ENCODE measurements at regions not wholly inside any gene's neighbourhood (a gene's known extent, or its start where the extent isn't known, plus 50 kb on each side); places are given as distances from the start of the nearest gene placed in this dataset.

DNA sequence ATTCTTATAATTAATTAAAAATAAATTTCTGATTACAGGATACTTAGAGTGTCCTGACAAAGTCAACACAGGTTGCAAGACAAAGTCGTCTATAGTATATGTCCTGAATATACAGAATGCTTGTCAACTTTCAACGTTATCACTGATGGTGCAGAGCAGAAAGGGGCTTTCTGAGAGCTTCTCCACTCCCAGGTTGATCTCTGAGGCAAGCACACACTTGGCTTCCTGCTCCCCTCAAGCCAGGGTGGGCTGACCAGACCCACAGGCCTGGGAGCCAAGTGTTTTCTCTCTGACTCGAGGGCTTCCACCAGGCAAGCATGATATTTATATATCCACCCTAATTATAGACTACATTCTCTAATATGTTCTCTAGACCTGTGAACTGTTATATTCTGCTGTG is 448.9 kb downstream of the SH2D4B start:
- ATAC-seq = no peak
- TF ChIP-seq RARB (CRISPR knock-in tag; IDR thresholded peaks at IDR 0.05) = no peak
- TF ChIP-seq SNAI2 (CRISPR knock-in tag; IDR thresholded peaks at IDR 0.05) = no peak
- TF ChIP-seq OSR1 (CRISPR knock-in tag; IDR thresholded peaks at IDR 0.05) = no peak
- TF ChIP-seq ZNF70 (CRISPR knock-in tag; IDR thresholded peaks at IDR 0.05) = no peak
- TF ChIP-seq TOX (CRISPR knock-in tag; IDR thresholded peaks at IDR 0.05; ENCODE audit: borderline replicate concordance) = no peak
- TF ChIP-seq ZNF565 (CRISPR knock-in tag; conservative IDR thresholded peaks at IDR 0.05; ENCODE audit: low read depth) = no peak
- no peak for TF ChIP-seq ARNTL (CRISPR knock-in tag; IDR thresholded peaks at IDR 0.05; ENCODE audit: borderline replicate concordance, low read depth)
- TF ChIP-seq CSDC2 (CRISPR knock-in tag; IDR thresholded peaks at IDR 0.05) = no peak
- no peak for TF ChIP-seq GLIS3 (CRISPR knock-in tag; IDR thresholded peaks at IDR 0.05)
- TF ChIP-seq BACH2 (CRISPR knock-in tag; IDR thresholded peaks at IDR 0.05; ENCODE audit: borderline replicate concordance) = no peak
- no peak for TF ChIP-seq TCF4 (CRISPR knock-in tag; IDR thresholded peaks at IDR 0.05; ENCODE audit: borderline replicate concordance)
- TF ChIP-seq, protein P1, sequence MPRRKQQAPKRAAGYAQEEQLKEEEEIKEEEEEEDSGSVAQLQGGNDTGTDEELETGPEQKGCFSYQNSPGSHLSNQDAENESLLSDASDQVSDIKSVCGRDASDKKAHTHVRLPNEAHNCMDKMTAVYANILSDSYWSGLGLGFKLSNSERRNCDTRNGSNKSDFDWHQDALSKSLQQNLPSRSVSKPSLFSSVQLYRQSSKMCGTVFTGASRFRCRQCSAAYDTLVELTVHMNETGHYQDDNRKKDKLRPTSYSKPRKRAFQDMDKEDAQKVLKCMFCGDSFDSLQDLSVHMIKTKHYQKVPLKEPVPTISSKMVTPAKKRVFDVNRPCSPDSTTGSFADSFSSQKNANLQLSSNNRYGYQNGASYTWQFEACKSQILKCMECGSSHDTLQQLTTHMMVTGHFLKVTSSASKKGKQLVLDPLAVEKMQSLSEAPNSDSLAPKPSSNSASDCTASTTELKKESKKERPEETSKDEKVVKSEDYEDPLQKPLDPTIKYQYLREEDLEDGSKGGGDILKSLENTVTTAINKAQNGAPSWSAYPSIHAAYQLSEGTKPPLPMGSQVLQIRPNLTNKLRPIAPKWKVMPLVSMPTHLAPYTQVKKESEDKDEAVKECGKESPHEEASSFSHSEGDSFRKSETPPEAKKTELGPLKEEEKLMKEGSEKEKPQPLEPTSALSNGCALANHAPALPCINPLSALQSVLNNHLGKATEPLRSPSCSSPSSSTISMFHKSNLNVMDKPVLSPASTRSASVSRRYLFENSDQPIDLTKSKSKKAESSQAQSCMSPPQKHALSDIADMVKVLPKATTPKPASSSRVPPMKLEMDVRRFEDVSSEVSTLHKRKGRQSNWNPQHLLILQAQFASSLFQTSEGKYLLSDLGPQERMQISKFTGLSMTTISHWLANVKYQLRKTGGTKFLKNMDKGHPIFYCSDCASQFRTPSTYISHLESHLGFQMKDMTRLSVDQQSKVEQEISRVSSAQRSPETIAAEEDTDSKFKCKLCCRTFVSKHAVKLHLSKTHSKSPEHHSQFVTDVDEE (CRISPR knock-in tag; IDR thresholded peaks at IDR 0.05) = no peak

DNA sequence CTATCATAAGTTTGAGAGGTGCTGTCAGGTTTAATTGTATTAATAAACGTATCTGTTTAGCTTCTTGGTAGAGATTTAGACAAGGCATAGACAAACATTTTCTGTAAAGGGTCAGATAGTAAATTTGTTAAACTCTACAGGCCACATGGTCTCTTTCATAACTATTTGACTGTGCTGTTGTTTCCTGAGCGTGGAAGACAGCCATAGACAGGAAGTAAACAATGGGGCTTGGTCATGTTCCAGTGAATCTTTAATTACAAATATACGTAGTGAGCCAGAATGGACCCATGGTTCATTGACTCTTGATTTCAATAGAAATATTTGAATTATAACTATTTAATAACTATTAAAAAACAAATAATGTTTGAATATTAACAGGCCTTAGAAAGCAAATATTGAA is 451.1 kb downstream of the SH2D4B start:
- no peak for ATAC-seq
- TF ChIP-seq ZNF8 (CRISPR knock-in tag; IDR thresholded peaks at IDR 0.05) (no peak), CSDC2 (CRISPR knock-in tag; IDR thresholded peaks at IDR 0.05) (no peak), PPARA (CRISPR knock-in tag; IDR thresholded peaks at IDR 0.05; ENCODE audit: borderline replicate concordance) (no peak), ISL1 (CRISPR knock-in tag; IDR thresholded peaks at IDR 0.05) (no peak), TOX (CRISPR knock-in tag; IDR thresholded peaks at IDR 0.05; ENCODE audit: borderline replicate concordance) (no peak), ZFP3 (CRISPR knock-in tag; IDR thresholded peaks at IDR 0.05) (no peak), ZNF70 (CRISPR knock-in tag; IDR thresholded peaks at IDR 0.05) (no peak), ZC3H10 (CRISPR knock-in tag; IDR thresholded peaks at IDR 0.05) (no peak), ZFP30 (CRISPR knock-in tag; IDR thresholded peaks at IDR 0.05) (no peak), TCF4 (CRISPR knock-in tag; IDR thresholded peaks at IDR 0.05; ENCODE audit: borderline replicate concordance) (no peak), OSR1 (CRISPR knock-in tag; IDR thresholded peaks at IDR 0.05) (no peak)
- TF ChIP-seq, protein P2, sequence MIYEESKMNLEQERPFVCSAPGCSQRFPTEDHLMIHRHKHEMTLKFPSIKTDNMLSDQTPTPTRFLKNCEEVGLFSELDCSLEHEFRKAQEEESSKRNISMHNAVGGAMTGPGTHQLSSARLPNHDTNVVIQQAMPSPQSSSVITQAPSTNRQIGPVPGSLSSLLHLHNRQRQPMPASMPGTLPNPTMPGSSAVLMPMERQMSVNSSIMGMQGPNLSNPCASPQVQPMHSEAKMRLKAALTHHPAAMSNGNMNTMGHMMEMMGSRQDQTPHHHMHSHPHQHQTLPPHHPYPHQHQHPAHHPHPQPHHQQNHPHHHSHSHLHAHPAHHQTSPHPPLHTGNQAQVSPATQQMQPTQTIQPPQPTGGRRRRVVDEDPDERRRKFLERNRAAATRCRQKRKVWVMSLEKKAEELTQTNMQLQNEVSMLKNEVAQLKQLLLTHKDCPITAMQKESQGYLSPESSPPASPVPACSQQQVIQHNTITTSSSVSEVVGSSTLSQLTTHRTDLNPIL (CRISPR knock-in tag; IDR thresholded peaks at IDR 0.05; ENCODE audit: low read depth) = no peak
- TF ChIP-seq, protein P3, sequence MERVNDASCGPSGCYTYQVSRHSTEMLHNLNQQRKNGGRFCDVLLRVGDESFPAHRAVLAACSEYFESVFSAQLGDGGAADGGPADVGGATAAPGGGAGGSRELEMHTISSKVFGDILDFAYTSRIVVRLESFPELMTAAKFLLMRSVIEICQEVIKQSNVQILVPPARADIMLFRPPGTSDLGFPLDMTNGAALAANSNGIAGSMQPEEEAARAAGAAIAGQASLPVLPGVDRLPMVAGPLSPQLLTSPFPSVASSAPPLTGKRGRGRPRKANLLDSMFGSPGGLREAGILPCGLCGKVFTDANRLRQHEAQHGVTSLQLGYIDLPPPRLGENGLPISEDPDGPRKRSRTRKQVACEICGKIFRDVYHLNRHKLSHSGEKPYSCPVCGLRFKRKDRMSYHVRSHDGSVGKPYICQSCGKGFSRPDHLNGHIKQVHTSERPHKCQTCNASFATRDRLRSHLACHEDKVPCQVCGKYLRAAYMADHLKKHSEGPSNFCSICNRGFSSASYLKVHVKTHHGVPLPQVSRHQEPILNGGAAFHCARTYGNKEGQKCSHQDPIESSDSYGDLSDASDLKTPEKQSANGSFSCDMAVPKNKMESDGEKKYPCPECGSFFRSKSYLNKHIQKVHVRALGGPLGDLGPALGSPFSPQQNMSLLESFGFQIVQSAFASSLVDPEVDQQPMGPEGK (CRISPR knock-in tag; IDR thresholded peaks at IDR 0.05; ENCODE audit: borderline replicate concordance) = no peak
- TF ChIP-seq, protein P4, sequence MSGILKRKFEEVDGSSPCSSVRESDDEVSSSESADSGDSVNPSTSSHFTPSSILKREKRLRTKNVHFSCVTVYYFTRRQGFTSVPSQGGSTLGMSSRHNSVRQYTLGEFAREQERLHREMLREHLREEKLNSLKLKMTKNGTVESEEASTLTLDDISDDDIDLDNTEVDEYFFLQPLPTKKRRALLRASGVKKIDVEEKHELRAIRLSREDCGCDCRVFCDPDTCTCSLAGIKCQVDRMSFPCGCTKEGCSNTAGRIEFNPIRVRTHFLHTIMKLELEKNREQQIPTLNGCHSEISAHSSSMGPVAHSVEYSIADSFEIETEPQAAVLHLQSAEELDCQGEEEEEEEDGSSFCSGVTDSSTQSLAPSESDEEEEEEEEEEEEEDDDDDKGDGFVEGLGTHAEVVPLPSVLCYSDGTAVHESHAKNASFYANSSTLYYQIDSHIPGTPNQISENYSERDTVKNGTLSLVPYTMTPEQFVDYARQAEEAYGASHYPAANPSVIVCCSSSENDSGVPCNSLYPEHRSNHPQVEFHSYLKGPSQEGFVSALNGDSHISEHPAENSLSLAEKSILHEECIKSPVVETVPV (CRISPR knock-in tag; IDR thresholded peaks at IDR 0.05) = no peak

DNA sequence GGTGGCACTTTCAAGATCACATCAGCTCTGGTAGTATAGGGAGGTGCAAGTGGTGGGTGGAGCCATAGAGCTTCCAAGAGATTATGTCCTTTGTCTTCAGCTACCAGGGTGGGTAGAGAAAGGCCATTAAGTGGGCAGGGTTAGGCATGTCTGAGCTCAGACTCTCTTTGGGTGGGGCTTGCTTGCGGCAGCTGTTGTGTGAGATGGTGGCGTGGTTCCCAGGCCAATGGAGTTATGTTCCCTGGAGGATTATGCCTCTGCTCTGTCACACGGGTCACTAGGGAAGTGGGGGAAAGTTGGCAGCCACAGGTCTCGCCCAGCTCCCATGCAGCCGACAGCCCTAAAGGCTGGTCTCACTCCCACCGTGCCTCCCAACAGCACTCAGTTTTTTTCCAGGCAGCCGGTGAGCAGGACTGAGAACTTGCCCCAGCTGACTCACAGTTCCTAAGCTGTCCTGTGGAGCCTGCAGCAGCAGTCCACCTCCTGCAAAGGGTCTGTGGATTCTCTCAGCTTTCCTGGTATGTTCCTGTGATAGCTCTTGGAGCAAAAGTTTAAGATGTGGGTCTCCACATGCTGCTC is 459.0 kb downstream of the SH2D4B start:
- no peak for ATAC-seq
- no peak for TF ChIP-seq BACH2 (CRISPR knock-in tag; IDR thresholded peaks at IDR 0.05; ENCODE audit: borderline replicate concordance)
- no peak for TF ChIP-seq OSR1 (CRISPR knock-in tag; IDR thresholded peaks at IDR 0.05)
- no peak for TF ChIP-seq ESRRG (CRISPR knock-in tag; IDR thresholded peaks at IDR 0.05)
- TF ChIP-seq, protein P4 (CRISPR knock-in tag; IDR thresholded peaks at IDR 0.05) = no peak
- no peak for TF ChIP-seq ZNF70 (CRISPR knock-in tag; IDR thresholded peaks at IDR 0.05)
- TF ChIP-seq, protein P3 (CRISPR knock-in tag; IDR thresholded peaks at IDR 0.05; ENCODE audit: borderline replicate concordance) = no peak
- TF ChIP-seq, protein P5, sequence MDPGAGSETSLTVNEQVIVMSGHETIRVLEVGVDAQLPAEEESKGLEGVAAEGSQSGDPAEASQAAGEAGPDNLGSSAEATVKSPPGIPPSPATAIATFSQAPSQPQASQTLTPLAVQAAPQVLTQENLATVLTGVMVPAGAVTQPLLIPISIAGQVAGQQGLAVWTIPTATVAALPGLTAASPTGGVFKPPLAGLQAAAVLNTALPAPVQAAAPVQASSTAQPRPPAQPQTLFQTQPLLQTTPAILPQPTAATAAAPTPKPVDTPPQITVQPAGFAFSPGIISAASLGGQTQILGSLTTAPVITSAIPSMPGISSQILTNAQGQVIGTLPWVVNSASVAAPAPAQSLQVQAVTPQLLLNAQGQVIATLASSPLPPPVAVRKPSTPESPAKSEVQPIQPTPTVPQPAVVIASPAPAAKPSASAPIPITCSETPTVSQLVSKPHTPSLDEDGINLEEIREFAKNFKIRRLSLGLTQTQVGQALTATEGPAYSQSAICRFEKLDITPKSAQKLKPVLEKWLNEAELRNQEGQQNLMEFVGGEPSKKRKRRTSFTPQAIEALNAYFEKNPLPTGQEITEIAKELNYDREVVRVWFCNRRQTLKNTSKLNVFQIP (CRISPR knock-in tag; IDR thresholded peaks at IDR 0.05; ENCODE audit: borderline replicate concordance, low read depth) = no peak
- no peak for TF ChIP-seq TCF4 (CRISPR knock-in tag; IDR thresholded peaks at IDR 0.05; ENCODE audit: borderline replicate concordance)
- no peak for TF ChIP-seq ZFP3 (CRISPR knock-in tag; IDR thresholded peaks at IDR 0.05)
- TF ChIP-seq SNAI2 (CRISPR knock-in tag; IDR thresholded peaks at IDR 0.05) = no peak
